ENCODE measurements at regions not wholly inside any gene's neighbourhood (a gene's known extent, or its start where the extent isn't known, plus 50 kb on each side); places are given as distances from the start of the nearest gene placed in this dataset.

GRCh38 chr6:159466926-159467325 lies 226.1 kb downstream of the SOD2 start:
- Histone ChIP-seq H3K79me2 (ENCODE audit: control insufficient read depth, insufficient read depth, low read length) (no peaks in the 10 kb centered on the region), H4K20me1 (replicated peaks; ENCODE audit: control insufficient read depth, insufficient read depth, low read length) (no peaks in the 10 kb centered on the region), H3K9ac (ENCODE audit: insufficient read depth in 1 of 2, low read depth in 2 of 2, low read length in 2 of 2) (no peak overlapping the region), H3K9me1 (ENCODE audit: control insufficient read depth, insufficient read depth, low read length) (no peaks in the 10 kb centered on the region), H3K4me3 (no peak overlapping the region), H3K4me2 (ENCODE audit: insufficient read depth, low read length) (no peak overlapping the region), H3K4me1 (replicated peaks in 1 of 2; ENCODE audit: control insufficient read depth in 2 of 2, insufficient read depth in 2 of 2, low read length in 2 of 2) (no peaks in the 10 kb centered on the region), H3K27ac (ENCODE audit: extremely low read depth, low read depth, low read length) (no peak overlapping the region), H3K27me3 (ENCODE audit: control insufficient read depth in 2 of 2, insufficient read depth in 2 of 2, low read length in 2 of 2) (peaks cover 6 to 17% of the 10 kb centered on the region in 2 experiments), H2AFZ (ENCODE audit: low read depth, low read length) (no peak overlapping the region), H3K36me3 (ENCODE audit: control insufficient read depth, insufficient read depth, low read length) (no peaks in the 10 kb centered on the region), H3K9me3 (replicated peaks; ENCODE audit: control insufficient read depth, insufficient read depth, low read depth, low read length) (no peaks in the 10 kb centered on the region)
- TF ChIP-seq PKNOX1 (IDR thresholded peaks at IDR 0.05) (no peak), PRPF4 (IDR thresholded peaks at IDR 0.05; ENCODE audit: insufficient read depth, low read depth, low read length, poor library complexity, severe bottlenecking) (no peak), CBX3 (IDR thresholded peaks at IDR 0.05; ENCODE audit: borderline replicate concordance in 1 of 2, low read length in 2 of 2) (no peak), HEY1 (CRISPR knock-in tag; IDR thresholded peaks at IDR 0.05; ENCODE audit: borderline replicate concordance) (no peak), CREB3 (tag; conservative IDR thresholded peaks at IDR 0.05; ENCODE audit: low read depth) (no peak)
- ATAC-seq, result no peak
- intact Hi-C loops (cut with micrococcal nuclease) (no loop called here), in situ Hi-C loops (cut with MboI) (no loop called here)
- ChIA-PET CTCF (ENCODE audit: low intra/inter-chr PET ratio) (no interaction called here), POLR2A (no interaction called here)
- 0% methylated on average over 2 of the region's 2 CpGs for WGBS (ENCODE audit: insufficient coverage, low coverage, missing lambda C conversion rate)
- BruUV-seq (replicated peaks), result no TSS peak
- FAIRE-seq, result no peak
- DNase-seq (ENCODE audit: extremely low read depth in 1 of 4, low spot score in 3 of 4), result no peak

All from K562 (cell line).